ENCODE measurements at regions not wholly inside any gene's neighbourhood (a gene's known extent, or its start where the extent isn't known, plus 50 kb on each side); places are given as distances from the start of the nearest gene placed in this dataset.
"Not testable (repeated sequence)": the region's sequence is repeated elsewhere in the genome, so short reads cannot be mapped to it uniquely, and the experiment has no call there.

- DNase-seq, result no peak
Measured at GRCh38 chr13:70755456-70755855, 647.2 kb upstream of the KLHL1 start.

DNA sequence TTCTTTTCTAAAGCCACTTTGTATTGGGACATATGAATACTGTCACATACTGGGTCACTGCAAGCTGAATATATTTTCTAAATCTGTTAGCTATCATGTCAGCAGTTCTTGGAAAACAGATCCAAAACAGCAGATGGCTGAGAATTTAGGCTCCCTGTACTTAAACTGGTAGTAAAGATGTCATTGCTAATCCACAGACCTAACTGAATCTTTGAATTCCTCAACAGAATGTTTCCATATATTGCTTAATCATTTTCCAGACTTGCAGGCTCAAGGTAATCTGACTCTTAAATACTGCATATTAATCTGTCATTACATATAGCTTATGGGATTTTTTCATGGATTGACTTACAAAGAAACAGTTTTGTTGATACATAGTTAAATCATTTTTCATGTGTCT lies 639.0 kb upstream of the KLHL1 start:
- DNase-seq, result no peak

DNA sequence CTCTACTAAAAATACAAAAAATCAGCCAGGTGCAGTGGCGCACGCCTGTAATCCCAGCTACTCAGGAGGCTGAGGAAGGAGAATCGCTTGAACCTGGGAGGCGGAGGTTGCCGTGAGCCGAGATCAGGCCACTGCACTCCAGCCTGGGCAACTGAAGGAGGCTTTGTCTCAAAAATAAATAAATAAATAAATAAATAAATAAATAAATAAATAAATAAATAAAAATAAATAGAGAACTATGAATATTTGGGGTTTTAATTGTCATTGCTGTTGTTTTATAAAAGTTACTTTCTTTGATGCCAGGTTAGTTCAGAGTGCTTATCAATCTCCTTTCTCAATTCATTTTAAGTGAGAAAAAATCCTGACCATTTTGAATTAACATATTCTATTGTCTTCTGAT lies 638.2 kb upstream of the KLHL1 start:
- DNase-seq, result not testable (repeated sequence)

DNA sequence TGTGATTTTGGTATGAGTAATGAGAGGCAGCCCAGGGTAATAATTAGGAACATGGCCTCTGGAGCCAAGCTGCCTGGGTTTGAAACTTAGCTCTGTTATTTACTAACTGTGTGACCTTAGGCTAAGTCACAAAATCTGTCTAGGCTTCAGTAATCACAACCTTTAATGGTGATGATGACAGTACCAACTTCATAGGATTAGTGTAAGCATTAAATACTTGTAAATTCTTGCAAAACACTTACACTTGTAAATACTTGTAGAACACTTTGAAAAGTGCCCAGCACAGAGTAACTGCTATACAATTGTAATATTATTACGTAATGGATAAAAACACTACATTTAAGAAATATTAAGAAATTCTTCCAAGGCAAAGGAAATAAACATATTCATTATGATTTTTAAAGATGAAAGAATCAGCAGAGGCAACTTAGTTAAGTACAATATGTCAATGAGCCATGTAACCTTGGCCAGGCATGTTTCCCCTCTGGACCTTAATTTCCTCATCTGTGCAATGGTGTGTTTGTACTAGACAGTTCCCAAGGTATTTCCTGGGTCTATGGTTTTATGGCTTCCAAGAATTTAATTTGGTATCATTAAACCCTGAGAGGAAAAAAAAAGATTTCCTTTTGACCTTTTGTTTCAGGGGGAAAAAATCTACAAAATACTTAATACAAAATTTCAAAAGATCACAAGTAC lies 628.5 kb upstream of the KLHL1 start:
- DNase-seq, result no peak

- DNase-seq, result no peak
Measured at GRCh38 chr13:70732611-70733010, 624.4 kb upstream of the KLHL1 start.

DNA sequence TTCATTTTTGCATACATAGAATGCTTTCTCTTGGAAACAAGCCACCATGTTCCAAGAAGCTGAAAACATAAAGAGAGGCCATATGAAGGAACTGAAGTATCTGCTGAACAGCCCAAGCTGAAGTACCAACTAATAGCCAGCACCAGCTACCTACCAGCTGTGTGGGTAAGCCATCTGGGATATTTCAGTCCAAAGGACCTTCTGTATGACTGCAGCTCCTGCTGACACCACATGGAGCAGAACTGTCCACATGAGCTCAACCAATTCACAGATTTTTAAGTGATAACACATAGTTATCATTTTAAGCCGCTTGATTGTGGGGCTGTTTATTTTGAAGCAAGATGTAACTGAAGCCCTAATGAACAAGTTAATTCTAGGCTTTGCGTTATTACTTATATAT lies 621.1 kb upstream of the KLHL1 start:
- no peak for DNase-seq

- no peak for DNase-seq
Measured at GRCh38 chr13:70723732-70724131, 615.5 kb upstream of the KLHL1 start.

GRCh38 chr13:70720386-70720785 lies 612.1 kb upstream of the KLHL1 start:
- DNase-seq, result no peak

- no peak for DNase-seq
Measured at GRCh38 chr13:70714993-70715392, 606.7 kb upstream of the KLHL1 start.

DNA sequence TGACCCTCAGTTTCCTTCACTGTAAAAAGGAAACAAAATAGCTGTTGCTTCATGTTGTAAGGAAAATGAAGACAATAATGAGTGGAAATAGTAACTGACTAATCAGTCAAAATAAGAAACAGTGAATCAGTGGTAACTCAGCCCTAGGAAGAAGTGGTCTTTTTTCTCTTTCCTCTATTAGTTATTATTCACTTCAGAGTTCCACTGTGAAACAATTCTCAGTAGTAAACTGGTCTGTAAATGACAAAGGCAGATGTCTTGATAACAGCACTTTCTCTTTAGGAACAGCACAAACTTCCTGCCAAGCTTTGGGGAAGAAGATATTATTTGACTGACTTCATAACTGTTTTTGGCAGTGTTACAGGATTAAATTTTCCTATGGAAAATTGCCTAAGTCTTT lies 600.5 kb upstream of the KLHL1 start:
- DNase-seq, result no peak

DNA sequence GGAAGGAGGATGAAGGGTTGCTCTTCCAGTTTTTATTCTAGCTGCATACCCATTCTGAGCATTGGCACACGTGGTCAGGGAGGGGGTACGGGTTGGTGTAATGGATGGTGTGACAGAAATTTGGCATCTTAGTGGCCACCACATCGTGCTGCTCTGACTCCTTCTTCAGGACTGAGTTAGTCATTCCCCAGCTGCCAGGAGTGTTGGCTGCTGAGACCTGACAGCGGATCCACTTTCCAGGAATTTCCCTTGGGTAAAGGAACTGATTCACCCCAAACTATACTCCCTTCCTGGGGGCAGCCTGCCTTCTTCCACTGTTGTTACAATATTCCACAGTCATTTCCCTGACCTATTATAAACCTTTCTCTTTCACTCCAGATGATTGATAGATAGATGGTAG lies 595.5 kb upstream of the KLHL1 start:
- no peak for DNase-seq

DNA sequence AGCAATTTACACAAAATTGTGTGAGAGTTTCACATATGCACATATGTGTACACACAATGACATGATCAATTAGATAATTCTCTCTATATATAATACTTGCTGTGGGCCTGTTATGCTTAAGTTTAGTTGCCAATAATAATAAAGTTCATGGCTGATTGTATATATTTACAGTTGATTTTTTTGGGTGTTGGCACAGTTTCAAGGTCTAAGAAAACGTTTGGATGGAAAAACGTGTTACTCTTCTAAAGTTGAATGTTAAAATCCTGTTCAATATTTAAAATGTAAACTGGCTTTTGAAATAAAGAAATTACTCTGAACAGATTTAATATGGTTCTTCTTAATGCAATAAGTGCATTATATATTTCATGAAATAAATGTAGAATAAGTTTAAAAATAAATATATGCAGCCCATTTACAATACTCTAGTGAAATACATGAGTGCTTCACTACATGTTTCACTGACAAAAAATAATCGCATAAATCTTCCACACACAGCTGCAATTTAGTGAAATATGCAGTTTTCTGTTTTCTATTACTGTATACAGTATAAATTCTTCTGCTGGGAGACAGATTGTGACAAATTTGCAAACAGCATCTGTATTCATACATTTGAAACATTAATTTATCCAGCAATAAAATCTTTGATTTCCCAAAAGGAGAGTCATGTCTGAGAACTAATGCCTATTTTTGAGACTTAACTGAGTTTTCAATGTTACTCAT lies 586.9 kb upstream of the KLHL1 start:
- DNase-seq, result no peak

DNA sequence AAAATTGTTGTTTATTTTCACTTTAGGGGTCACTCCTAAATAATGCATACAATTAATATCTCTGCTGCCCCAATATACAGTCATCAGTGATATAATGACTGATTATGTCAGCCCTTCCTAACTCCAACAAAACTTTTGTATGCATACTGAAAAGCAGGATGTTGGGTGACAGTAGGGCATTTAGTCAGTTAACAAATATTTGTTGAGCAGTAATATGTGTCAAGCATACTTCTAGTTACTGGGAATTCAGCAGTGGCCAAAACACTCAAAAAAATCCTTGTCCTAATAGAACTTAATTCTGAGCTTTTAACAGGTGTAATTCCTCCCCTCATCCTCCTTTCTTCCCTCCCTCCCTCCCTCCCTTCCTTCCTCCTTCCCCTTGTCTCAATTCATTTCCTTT lies 560.7 kb upstream of the KLHL1 start:
- no peak for DNase-seq

GRCh38 chr13:70668293-70668692 lies 560.0 kb upstream of the KLHL1 start:
- DNase-seq, result no peak

DNA sequence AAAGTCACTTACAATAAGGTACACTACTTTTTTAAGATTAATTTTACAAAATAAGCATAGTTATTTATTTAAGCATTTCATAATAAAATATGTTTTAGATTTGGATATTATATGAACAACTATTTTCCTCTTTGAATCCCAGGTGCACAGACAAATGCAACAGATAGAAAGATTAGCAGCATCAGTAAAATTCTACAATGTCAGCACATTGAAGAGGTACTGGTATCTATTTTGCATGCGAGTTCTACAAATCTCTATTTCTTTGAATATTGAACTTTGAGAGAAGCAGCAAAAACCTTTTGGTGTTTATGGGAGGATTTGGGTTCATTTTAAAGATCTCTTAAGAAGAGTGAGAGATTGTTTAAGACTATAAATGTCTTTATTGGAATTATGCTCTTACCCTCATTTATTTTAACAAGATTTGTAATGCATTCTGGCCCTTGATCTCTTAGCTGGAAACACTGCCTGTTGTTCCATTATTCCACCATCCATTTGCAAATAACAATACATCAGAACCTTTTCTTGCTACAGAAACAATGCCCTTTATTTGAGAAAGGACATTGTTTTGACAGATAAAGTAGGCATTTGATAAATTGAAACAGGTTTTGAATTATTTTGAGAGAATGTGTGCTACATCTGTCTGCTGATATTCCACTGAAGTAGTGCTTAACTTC lies 558.8 kb upstream of the KLHL1 start:
- DNase-seq, result no peak

DNA sequence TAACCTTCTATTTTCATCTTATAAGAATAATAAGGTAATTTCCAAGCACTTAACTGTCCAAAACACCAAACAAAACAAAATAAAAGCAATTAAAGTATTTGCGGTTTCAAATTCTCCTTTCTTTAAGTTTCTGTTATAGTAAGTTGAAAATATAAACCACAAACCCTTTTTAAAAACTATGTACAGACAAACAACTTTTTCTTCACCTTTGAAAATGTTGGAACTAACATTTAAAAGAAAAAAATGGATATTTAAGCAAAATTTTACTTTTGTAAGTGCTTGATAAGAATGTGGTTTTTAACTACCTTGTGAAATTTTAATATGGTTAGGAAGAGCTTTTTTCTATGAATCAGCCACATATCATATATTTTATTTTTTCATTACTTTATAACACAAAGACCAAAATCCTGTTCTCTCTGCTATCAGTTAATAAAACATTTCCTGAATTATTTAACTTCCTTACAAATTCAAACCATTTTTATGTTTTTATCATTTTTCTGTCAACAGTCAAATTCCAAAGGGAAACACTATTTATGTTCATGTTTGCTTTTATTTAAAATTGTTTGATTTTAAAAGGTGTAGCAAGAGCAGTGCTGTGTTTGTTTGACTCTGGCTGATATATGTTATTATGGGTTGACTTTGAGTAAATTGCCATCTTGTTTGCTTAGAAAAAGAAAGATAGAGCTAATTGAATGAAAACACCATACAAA lies 554.1 kb upstream of the KLHL1 start:
- no peak for DNase-seq

- no peak for DNase-seq
Measured at GRCh38 chr13:70644052-70644451, 535.8 kb upstream of the KLHL1 start.

- DNase-seq, result no peak
Measured at GRCh38 chr13:70634893-70635292, 526.6 kb upstream of the KLHL1 start.

DNA sequence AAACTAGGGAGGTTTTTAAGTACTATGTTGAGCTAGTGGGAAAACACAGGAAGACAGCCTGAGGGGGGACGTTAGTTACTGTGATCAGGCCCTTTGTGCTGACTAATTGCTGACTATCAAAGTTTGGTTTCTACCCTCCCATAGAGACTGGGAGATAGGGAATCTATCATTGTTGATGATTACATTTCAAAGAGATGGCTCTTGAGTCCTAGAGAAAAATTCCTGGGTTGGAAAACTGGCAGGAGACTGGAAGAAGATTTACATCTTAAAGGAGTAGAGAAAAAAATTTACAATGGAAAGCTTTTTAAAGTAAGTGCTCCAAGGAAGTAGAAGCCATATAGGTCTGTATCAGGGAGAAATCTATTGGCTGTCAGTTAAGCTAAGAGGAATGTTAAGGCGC lies 522.0 kb upstream of the KLHL1 start:
- no peak for DNase-seq

DNA sequence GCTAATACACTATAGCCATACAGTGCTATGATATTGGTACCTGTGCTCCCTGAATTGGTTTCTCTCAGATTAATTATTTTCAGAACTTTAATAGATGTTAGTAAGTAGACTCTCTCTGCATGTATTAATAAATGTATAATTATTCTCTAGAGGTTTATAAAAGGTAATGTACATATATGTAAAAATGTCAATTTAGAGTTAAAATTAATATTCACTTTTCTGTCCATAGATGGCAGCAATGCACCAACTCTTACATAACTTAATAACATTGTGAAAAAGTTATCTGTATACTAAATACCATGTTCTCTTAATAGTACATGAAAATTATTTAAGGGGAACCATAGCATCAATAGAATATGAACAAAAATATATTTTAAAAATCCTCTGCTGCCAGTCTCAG lies 515.0 kb upstream of the KLHL1 start:
- DNase-seq, result no peak

- no peak for DNase-seq
Measured at GRCh38 chr13:70622796-70623195, 514.5 kb upstream of the KLHL1 start.

DNA sequence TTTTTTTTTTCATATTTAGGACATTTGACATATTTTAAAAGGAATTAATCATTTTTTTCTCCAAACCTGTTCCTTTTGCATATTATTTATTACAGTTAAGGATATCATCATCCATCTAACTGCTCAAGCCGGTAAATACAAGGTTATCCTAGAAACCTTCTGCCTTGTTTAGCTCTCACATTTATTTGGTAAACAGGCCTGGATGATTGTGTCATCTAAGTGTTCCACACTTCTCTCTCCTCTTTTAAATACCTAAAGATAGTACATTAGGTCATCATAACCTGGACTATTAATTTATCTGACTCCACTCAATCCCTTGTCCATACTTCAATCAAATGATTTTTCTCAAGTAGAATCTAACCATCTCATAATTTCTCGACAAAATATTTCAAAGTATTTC lies 511.7 kb upstream of the KLHL1 start:
- DNase-seq, result no peak

DNA sequence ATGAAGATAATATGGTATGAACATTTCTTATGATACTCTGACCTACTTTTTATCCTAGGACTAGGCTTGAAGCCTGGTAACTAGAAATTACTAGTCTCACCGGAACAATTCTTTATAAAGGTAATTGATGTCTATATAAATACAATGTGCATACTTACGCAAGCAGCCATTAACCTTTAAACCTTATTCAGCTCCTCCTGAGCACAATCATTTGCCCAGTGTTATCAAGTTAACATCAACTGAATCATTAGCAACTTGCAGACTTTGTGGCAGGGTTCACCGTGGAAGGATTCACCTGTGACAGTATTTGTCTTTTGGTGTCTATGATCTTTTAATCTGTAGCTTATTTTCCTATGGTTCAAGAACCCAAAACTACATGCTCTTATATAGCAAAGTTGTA lies 508.6 kb upstream of the KLHL1 start:
- DNase-seq, result no peak

DNA sequence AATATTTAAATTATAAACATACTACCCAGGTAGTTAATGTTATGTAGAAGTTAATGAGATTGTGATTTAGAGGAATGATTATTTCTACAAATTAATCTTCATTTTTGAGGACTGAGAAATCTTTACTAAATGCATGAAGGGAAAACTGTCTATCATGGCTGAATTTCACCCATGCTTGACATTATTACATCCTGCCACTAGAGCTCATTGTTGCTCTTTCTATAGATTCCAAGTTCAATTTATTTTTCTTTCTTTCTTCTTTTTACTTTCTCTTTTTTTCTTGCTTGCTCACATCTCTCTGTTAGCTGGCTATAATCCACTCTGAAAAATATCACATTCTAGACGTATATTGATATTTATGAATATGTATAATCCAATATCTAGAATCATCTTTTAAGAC lies 505.0 kb upstream of the KLHL1 start:
- DNase-seq, result no peak
